ENCODE measurements at regions not wholly inside any gene's neighbourhood (a gene's known extent, or its start where the extent isn't known, plus 50 kb on each side); places are given as distances from the start of the nearest gene placed in this dataset.
"Not testable (repeated sequence)": the region's sequence is repeated elsewhere in the genome, so short reads cannot be mapped to it uniquely, and the experiment has no call there.

GRCh38 chr4:138798404-138798803 is 217.2 kb upstream of the NOCT start:
- Histone ChIP-seq H3K4me1 (ENCODE audit: control insufficient read depth, insufficient read depth, low read length) (no peaks in the 10 kb centered on the region), H3K9me3 (ENCODE audit: control insufficient read depth, insufficient read depth, low read length) (no peaks in the 10 kb centered on the region), H3K36me3 (ENCODE audit: control insufficient read depth, insufficient read depth, low read length) (no peaks in the 10 kb centered on the region), H3K27ac (ENCODE audit: low read depth, low read length) (no peak overlapping the region), H3K4me3 (ENCODE audit: low read depth, low read length) (no peak overlapping the region), H3K27me3 (ENCODE audit: control insufficient read depth, insufficient read depth, low read length) (no peaks in the 10 kb centered on the region)
- no peak for DNase-seq (ENCODE audit: low read depth in 4 of 6, low spot score in 6 of 6)
- 82% methylated on average over 3 of the region's 4 CpGs for WGBS (ENCODE audit: insufficient coverage)

DNA sequence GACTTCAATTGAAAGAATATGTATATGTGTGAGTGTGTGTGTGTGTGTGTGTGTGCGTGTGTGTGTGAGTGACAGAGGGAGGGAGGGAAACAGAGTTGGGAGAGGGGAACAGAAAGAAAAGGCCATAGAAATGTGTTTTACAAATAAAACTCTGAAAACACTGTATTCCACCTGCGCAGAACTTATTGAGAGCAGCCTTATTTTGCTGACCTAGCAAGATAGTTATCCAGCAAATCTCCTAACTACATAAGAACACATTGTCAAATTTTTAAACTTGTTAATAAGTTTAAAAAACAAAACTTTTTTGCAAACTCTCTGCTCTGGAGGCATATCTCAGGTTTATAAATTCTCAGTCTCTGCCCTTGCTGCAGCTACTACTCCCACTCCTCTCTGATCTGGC is 217.9 kb upstream of the NOCT start:
- WGBS (ENCODE audit: insufficient coverage) = 86% methylated on average over 1 of the region's 2 CpGs
- DNase-seq (ENCODE audit: low read depth in 4 of 6, low spot score in 6 of 6) = no peak
- Histone ChIP-seq H3K4me1 (ENCODE audit: control insufficient read depth, insufficient read depth, low read length) (no peaks in the 10 kb centered on the region), H3K27ac (ENCODE audit: low read depth, low read length) (no peak overlapping the region), H3K27me3 (ENCODE audit: control insufficient read depth, insufficient read depth, low read length) (no peaks in the 10 kb centered on the region), H3K4me3 (ENCODE audit: low read depth, low read length) (no peak overlapping the region), H3K36me3 (ENCODE audit: control insufficient read depth, insufficient read depth, low read length) (no peaks in the 10 kb centered on the region), H3K9me3 (ENCODE audit: control insufficient read depth, insufficient read depth, low read length) (no peaks in the 10 kb centered on the region)

GRCh38 chr4:138796761-138797160 is 218.8 kb upstream of the NOCT start:
- WGBS (ENCODE audit: insufficient coverage) = 94% methylated on average over 9 of the region's 11 CpGs
- Histone ChIP-seq H3K27me3 (ENCODE audit: control insufficient read depth, insufficient read depth, low read length) (no peaks in the 10 kb centered on the region), H3K4me1 (ENCODE audit: control insufficient read depth, insufficient read depth, low read length) (no peaks in the 10 kb centered on the region), H3K36me3 (ENCODE audit: control insufficient read depth, insufficient read depth, low read length) (no peaks in the 10 kb centered on the region), H3K9me3 (ENCODE audit: control insufficient read depth, insufficient read depth, low read length) (no peaks in the 10 kb centered on the region), H3K27ac (ENCODE audit: low read depth, low read length) (no peak overlapping the region), H3K4me3 (ENCODE audit: low read depth, low read length) (no peak overlapping the region)
- DNase-seq (ENCODE audit: low read depth in 4 of 6, low spot score in 6 of 6) = no peak

DNA sequence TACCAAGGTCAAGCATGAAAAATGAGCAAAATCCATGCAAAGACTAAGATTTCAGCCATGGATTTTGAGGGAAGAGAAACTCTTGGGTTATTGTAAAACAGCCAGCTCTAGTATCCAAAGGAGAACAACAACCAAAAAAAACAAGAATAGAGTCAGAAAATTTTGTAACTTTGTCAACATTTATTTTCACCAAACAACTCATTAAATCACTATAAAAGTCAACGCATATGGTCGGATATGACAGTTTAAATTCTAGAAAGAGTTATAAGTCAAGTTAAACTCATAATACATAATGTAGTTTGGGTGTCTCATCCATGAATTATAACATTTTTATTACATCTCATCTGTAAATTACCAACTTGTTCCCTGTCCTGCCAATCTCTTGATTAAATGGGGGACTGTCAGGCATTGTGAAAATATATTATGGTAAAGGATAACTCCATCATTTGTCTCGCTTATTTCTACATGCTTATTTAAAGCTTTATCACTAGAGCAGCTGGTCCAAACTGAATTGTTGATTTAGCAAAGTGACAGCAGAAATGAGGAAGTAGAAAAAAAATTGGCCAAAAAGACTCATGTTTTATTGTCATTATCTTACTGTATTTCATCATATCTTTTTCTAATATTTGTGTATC is 224.8 kb upstream of the NOCT start:
- DNase-seq (ENCODE audit: low read depth in 4 of 6, low spot score in 6 of 6) = peak in 1 of 6 donors; percentile 59
- H3K4me1 ChIP-seq (ENCODE audit: control insufficient read depth, insufficient read depth, low read length) = no peaks in the 10 kb centered on the region
- no peaks in the 10 kb centered on the region for H3K27me3 ChIP-seq (ENCODE audit: control insufficient read depth, insufficient read depth, low read length)
- no peak overlapping the region for H3K4me3 ChIP-seq (ENCODE audit: low read depth, low read length)
- H3K9me3 ChIP-seq (ENCODE audit: control insufficient read depth, insufficient read depth, low read length) = no peaks in the 10 kb centered on the region
- no CpG with 5 or more reads among the region's 3 CpGs for WGBS (ENCODE audit: insufficient coverage)
- H3K27ac ChIP-seq (ENCODE audit: low read depth, low read length) = no peak overlapping the region
- H3K36me3 ChIP-seq (ENCODE audit: control insufficient read depth, insufficient read depth, low read length) = no peaks in the 10 kb centered on the region

GRCh38 chr4:138789796-138790195 is 225.8 kb upstream of the NOCT start:
- no peaks in the 10 kb centered on the region for H3K36me3 ChIP-seq (ENCODE audit: control insufficient read depth, insufficient read depth, low read length)

GRCh38 chr4:138788857-138789256 is 226.7 kb upstream of the NOCT start:
- Histone ChIP-seq H3K27ac (ENCODE audit: low read depth, low read length) (no peak overlapping the region), H3K36me3 (ENCODE audit: control insufficient read depth, insufficient read depth, low read length) (no peaks in the 10 kb centered on the region), H3K27me3 (ENCODE audit: control insufficient read depth, insufficient read depth, low read length) (no peaks in the 10 kb centered on the region), H3K4me3 (ENCODE audit: low read depth, low read length) (no peak overlapping the region), H3K4me1 (ENCODE audit: control insufficient read depth, insufficient read depth, low read length) (no peaks in the 10 kb centered on the region), H3K9me3 (ENCODE audit: control insufficient read depth, insufficient read depth, low read length) (no peaks in the 10 kb centered on the region)
- 93% methylated on average over 4 of the region's 5 CpGs for WGBS (ENCODE audit: insufficient coverage)
- DNase-seq (ENCODE audit: low read depth in 4 of 6, low spot score in 6 of 6) = no peak

More at GRCh38 chr4:138789796-138790195, 225.8 kb upstream of the NOCT start:
- Histone ChIP-seq H3K4me3 (ENCODE audit: low read depth, low read length) (no peak overlapping the region), H3K27me3 (ENCODE audit: control insufficient read depth, insufficient read depth, low read length) (no peaks in the 10 kb centered on the region), H3K27ac (ENCODE audit: low read depth, low read length) (no peak overlapping the region), H3K4me1 (ENCODE audit: control insufficient read depth, insufficient read depth, low read length) (no peaks in the 10 kb centered on the region), H3K9me3 (ENCODE audit: control insufficient read depth, insufficient read depth, low read length) (no peaks in the 10 kb centered on the region)
- peak in 1 of 6 donors; percentile 45 for DNase-seq (ENCODE audit: low read depth in 4 of 6, low spot score in 6 of 6)
- no CpG with 5 or more reads among the region's 5 CpGs for WGBS (ENCODE audit: insufficient coverage)

GRCh38 chr4:138788267-138788790 is 227.3 kb upstream of the NOCT start:
- no CpG with 5 or more reads among the region's 1 CpG for WGBS (ENCODE audit: insufficient coverage)
- H3K9me3 ChIP-seq (ENCODE audit: control insufficient read depth, insufficient read depth, low read length) = no peaks in the 10 kb centered on the region
- no peak overlapping the region for H3K27ac ChIP-seq (ENCODE audit: low read depth, low read length)
- H3K36me3 ChIP-seq (ENCODE audit: control insufficient read depth, insufficient read depth, low read length) = no peaks in the 10 kb centered on the region
- no peaks in the 10 kb centered on the region for H3K4me1 ChIP-seq (ENCODE audit: control insufficient read depth, insufficient read depth, low read length)
- no peaks in the 10 kb centered on the region for H3K27me3 ChIP-seq (ENCODE audit: control insufficient read depth, insufficient read depth, low read length)
- no peak overlapping the region for H3K4me3 ChIP-seq (ENCODE audit: low read depth, low read length)
- peak in 1 of 6 donors; percentile 61 for DNase-seq (ENCODE audit: low read depth in 4 of 6, low spot score in 6 of 6)

DNA sequence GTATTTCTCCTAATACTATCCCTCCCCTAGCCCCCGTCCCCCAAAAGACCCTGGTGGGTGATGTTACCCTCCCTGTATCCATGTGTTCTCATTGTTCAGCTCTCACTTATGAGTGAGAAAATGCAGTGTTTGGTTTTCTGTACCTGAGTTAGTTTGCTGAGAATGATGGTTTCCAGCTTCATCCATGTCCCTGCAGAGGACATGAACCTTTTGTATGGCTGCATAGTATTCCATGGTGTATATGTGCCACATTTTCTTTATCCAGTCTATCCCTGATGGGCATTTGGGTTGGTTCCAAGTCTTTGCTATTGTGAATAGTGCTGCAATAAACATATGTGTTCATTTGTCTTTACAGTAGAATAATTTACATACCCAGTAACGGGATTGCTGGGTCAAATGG is 235.8 kb upstream of the NOCT start:
- H3K27me3 ChIP-seq (ENCODE audit: control insufficient read depth, insufficient read depth, low read length); H3K4me3 ChIP-seq (ENCODE audit: low read depth, low read length); H3K27ac ChIP-seq (ENCODE audit: low read depth, low read length); H3K4me1 ChIP-seq (ENCODE audit: control insufficient read depth, insufficient read depth, low read length); H3K9me3 ChIP-seq (ENCODE audit: control insufficient read depth, insufficient read depth, low read length); H3K36me3 ChIP-seq (ENCODE audit: control insufficient read depth, insufficient read depth, low read length); DNase-seq (ENCODE audit: low read depth in 4 of 6, low spot score in 6 of 6): not testable (repeated sequence)
- WGBS (ENCODE audit: insufficient coverage) = no CpG with 5 or more reads among the region's 2 CpGs

DNA sequence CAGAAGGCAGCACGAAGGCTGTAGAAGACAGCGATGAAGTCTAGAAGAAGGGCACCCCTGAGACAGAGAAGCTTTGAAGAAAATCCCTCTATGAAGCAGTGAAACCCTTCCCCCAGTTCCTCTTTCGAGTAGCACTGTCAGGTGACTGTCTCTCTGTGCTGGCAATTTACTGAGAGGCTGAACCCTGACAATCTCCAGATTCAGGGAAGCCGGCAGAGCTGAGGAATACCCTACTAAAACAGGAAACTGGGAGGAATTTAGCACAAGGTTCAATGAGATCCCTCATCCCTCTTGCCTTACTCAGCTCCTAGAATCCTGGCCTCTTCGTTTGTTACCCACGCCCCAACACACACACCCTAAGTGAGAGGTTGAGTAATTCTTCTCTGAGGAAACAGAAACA is 239.7 kb upstream of the NOCT start:
- H3K9me3 ChIP-seq (ENCODE audit: control insufficient read depth, insufficient read depth, low read length) = no peaks in the 10 kb centered on the region
- peak in 2 of 6 donors; percentile 12 to 50 for DNase-seq (ENCODE audit: low read depth in 4 of 6, low spot score in 6 of 6)
- H3K27ac ChIP-seq (ENCODE audit: low read depth, low read length) = peak overlapping the region; percentile 35
- no peaks in the 10 kb centered on the region for H3K27me3 ChIP-seq (ENCODE audit: control insufficient read depth, insufficient read depth, low read length)
- H3K4me1 ChIP-seq (ENCODE audit: control insufficient read depth, insufficient read depth, low read length) = no peaks in the 10 kb centered on the region
- H3K4me3 ChIP-seq (ENCODE audit: low read depth, low read length) = no peak overlapping the region
- no peaks in the 10 kb centered on the region for H3K36me3 ChIP-seq (ENCODE audit: control insufficient read depth, insufficient read depth, low read length)
- WGBS (ENCODE audit: insufficient coverage) = 44% methylated on average over 4 of the region's 6 CpGs

- Histone ChIP-seq H3K36me3 (ENCODE audit: control insufficient read depth, insufficient read depth, low read length) (no peaks in the 10 kb centered on the region), H3K9me3 (ENCODE audit: control insufficient read depth, insufficient read depth, low read length) (no peaks in the 10 kb centered on the region), H3K4me3 (ENCODE audit: low read depth, low read length) (no peak overlapping the region), H3K4me1 (ENCODE audit: control insufficient read depth, insufficient read depth, low read length) (no peaks in the 10 kb centered on the region), H3K27me3 (ENCODE audit: control insufficient read depth, insufficient read depth, low read length) (no peaks in the 10 kb centered on the region), H3K27ac (ENCODE audit: low read depth, low read length) (peak overlapping the region; percentile 35)
- no CpG with 5 or more reads among the region's 3 CpGs for WGBS (ENCODE audit: insufficient coverage)
- peak in 2 of 6 donors; percentile 26 to 43 for DNase-seq (ENCODE audit: low read depth in 4 of 6, low spot score in 6 of 6)
These were observed 240.1 kb upstream of the NOCT start for GRCh38 chr4:138775489-138775888.
